ENCODE measurements at regions not wholly inside any gene's neighbourhood (a gene's known extent, or its start where the extent isn't known, plus 50 kb on each side); places are given as distances from the start of the nearest gene placed in this dataset.

DNA sequence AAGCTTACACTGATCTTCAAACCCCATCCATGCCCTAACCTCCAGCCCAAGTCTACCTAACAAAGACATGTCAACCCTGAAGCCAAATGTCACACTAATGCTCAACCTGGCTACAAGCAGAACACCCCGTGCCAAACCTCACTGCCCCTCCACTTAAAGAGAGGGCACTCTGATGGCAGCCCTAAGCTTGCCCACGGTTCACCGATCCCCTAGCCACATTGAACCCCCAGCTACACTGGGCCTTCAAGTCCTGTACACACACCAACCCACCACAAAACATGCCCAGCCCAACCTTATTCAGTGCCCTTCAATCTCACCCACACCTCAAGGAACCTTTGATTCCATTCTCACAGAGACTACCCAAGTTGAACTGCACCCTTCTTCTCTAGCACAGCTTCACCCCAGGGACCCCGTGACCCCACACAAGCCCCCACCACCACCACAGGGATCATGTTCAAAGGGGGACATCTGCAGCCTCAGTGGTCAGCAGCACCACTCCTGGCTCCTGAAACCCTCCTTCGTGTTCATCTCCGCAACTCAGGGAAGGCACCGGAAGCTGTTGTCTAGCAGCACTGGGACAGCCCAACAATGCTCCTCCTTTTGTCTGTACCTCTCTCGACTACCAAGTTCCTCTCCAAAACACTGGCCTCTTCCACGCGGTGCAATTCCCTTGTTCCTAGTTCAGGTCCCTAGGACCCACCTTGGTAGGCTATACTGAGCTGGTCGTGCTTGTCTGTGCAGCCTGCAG, 218.8 kb downstream of the CYP26B1 start:
- Histone ChIP-seq H3K4me3 (replicated peaks; ENCODE audit: insufficient read depth, low read length) (no peak overlapping the region), H3K27ac (replicated peaks) (no peak overlapping the region), H3K27me3 (ENCODE audit: insufficient read depth, poor library complexity, severe bottlenecking) (no peaks in the 10 kb centered on the region)
- DNase-seq (ENCODE audit: low read depth in 1 of 2, low spot score in 1 of 2): no peak
- TF ChIP-seq SPI1 (IDR thresholded peaks at IDR 0.05; ENCODE audit: borderline replicate concordance, low read depth): no peak
- TF ChIP-seq, protein P1, sequence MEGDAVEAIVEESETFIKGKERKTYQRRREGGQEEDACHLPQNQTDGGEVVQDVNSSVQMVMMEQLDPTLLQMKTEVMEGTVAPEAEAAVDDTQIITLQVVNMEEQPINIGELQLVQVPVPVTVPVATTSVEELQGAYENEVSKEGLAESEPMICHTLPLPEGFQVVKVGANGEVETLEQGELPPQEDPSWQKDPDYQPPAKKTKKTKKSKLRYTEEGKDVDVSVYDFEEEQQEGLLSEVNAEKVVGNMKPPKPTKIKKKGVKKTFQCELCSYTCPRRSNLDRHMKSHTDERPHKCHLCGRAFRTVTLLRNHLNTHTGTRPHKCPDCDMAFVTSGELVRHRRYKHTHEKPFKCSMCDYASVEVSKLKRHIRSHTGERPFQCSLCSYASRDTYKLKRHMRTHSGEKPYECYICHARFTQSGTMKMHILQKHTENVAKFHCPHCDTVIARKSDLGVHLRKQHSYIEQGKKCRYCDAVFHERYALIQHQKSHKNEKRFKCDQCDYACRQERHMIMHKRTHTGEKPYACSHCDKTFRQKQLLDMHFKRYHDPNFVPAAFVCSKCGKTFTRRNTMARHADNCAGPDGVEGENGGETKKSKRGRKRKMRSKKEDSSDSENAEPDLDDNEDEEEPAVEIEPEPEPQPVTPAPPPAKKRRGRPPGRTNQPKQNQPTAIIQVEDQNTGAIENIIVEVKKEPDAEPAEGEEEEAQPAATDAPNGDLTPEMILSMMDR (IDR thresholded peaks at IDR 0.05; ENCODE audit: insufficient read depth, low read length): no peak
- no peak for TF ChIP-seq POLR2AphosphoS5 (IDR thresholded peaks at IDR 0.05; ENCODE audit: low read depth)
- TF ChIP-seq, protein P2, sequence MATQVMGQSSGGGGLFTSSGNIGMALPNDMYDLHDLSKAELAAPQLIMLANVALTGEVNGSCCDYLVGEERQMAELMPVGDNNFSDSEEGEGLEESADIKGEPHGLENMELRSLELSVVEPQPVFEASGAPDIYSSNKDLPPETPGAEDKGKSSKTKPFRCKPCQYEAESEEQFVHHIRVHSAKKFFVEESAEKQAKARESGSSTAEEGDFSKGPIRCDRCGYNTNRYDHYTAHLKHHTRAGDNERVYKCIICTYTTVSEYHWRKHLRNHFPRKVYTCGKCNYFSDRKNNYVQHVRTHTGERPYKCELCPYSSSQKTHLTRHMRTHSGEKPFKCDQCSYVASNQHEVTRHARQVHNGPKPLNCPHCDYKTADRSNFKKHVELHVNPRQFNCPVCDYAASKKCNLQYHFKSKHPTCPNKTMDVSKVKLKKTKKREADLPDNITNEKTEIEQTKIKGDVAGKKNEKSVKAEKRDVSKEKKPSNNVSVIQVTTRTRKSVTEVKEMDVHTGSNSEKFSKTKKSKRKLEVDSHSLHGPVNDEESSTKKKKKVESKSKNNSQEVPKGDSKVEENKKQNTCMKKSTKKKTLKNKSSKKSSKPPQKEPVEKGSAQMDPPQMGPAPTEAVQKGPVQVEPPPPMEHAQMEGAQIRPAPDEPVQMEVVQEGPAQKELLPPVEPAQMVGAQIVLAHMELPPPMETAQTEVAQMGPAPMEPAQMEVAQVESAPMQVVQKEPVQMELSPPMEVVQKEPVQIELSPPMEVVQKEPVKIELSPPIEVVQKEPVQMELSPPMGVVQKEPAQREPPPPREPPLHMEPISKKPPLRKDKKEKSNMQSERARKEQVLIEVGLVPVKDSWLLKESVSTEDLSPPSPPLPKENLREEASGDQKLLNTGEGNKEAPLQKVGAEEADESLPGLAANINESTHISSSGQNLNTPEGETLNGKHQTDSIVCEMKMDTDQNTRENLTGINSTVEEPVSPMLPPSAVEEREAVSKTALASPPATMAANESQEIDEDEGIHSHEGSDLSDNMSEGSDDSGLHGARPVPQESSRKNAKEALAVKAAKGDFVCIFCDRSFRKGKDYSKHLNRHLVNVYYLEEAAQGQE (IDR thresholded peaks at IDR 0.05; ENCODE audit: insufficient replicate concordance, low read depth): no peak
- no peak for TF ChIP-seq GABPA (IDR thresholded peaks at IDR 0.05; ENCODE audit: low read depth)

DNA sequence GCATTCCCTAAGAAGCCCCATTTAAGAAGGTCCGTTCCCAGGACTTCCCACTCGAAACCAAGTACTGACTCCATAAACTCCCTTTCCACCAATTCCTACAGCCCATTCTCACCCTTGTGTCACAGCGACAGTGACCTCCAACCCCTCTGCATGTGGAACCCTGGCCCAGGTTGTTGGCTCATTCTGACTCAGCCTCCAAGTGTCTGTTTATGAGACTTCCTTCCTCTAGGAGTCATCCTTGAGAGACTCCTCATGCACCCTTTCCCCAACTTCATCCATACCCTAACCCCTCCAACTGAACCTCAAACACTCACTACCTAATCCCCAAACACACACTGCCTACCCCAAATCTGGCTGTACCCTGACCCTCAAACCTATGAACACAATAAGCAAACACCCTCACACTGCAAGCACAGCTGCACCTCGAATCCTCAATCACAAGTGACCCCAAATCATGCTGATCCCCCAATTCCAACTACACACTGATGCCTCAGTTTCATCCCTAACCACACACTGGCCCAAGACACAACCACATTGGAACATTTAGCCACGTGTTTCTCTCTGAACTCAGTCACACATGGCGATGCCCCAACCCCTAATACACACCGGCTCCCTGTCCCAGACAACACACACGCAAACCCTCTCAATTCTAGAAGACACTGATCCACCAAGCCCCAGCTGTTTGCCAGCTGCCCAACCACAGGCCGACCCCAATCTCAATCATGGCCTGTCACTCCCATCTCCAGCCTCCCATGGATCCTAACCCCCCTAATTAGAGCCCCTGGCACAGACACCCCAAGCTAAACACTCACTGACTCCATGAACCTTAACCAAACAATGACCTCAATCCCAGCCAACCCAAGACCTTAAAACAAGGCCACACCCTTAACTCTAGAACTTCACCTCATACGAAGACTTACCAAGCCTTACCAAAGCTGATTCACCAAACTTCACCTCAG, 219.6 kb downstream of the CYP26B1 start:
- TF ChIP-seq, protein P2 (IDR thresholded peaks at IDR 0.05; ENCODE audit: insufficient replicate concordance, low read depth): no peak
- TF ChIP-seq, protein P1 (IDR thresholded peaks at IDR 0.05; ENCODE audit: insufficient read depth, low read length): no peak
- TF ChIP-seq POLR2AphosphoS5 (IDR thresholded peaks at IDR 0.05; ENCODE audit: low read depth) (no peak), SPI1 (IDR thresholded peaks at IDR 0.05; ENCODE audit: borderline replicate concordance, low read depth) (no peak), GABPA (IDR thresholded peaks at IDR 0.05; ENCODE audit: low read depth) (no peak)
- DNase-seq (ENCODE audit: low read depth in 1 of 2, low spot score in 1 of 2): no peak
- Histone ChIP-seq H3K4me3 (replicated peaks; ENCODE audit: insufficient read depth, low read length) (no peak overlapping the region), H3K27me3 (ENCODE audit: insufficient read depth, poor library complexity, severe bottlenecking) (no peaks in the 10 kb centered on the region), H3K27ac (replicated peaks) (no peak overlapping the region)

DNA sequence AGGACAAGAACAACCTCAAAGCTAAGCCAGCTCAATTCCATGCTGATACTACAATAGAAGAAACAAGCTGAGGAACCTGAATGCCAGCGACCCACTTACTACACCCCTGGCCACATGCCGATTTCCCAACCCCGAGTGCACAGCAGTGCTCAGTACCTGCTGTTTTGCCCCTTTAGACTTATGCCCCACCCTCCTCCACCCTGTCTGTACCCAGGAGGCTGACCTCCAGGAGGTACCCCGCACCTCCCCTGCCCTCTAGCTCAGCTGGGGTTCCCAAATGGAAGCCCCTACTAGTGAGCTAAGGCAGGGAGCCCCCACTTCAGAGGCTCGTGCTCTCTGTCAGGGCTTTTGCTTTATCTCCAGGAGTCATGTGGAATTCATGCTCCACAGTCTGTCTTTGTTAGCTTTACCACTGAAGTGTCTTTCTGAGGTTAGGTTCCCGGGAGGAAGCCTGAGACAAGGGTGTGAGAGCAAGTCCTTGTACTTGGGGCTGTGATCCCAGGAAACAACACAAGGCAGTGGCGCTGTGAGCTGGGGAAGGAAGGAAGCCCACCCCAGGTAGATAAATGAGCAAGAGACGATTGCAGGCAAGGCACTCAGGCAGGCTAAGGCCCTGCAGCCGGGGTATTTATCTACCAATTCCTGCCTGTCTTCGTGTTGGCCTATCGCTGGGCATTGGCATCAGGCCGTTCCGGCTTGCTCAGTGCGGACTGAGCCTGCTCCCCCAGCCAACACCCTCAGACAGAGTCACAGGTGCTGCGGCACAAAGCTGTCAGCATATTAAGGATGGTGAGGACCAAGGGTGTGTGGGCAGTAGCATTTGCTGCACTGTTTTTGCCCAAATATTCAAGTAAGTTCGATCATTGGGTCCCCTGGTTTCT, 220.5 kb downstream of the CYP26B1 start:
- Histone ChIP-seq H3K27me3 (ENCODE audit: insufficient read depth, poor library complexity, severe bottlenecking) (no peaks in the 10 kb centered on the region), H3K4me3 (replicated peaks; ENCODE audit: insufficient read depth, low read length) (no peak overlapping the region), H3K27ac (replicated peaks) (no peak overlapping the region)
- DNase-seq (ENCODE audit: low read depth in 1 of 2, low spot score in 1 of 2): no peak
- TF ChIP-seq, protein P2 (IDR thresholded peaks at IDR 0.05; ENCODE audit: insufficient replicate concordance, low read depth): no peak
- TF ChIP-seq, protein P1 (IDR thresholded peaks at IDR 0.05; ENCODE audit: insufficient read depth, low read length): no peak
- no peak for TF ChIP-seq GABPA (IDR thresholded peaks at IDR 0.05; ENCODE audit: low read depth)
- no peak for TF ChIP-seq SPI1 (IDR thresholded peaks at IDR 0.05; ENCODE audit: borderline replicate concordance, low read depth)
- TF ChIP-seq POLR2AphosphoS5 (IDR thresholded peaks at IDR 0.05; ENCODE audit: low read depth): no peak

All from HL-60 (cell line).